GM12878 (cell line): ENCODE measurements at regions not wholly inside any gene's neighbourhood (a gene's known extent, or its start where the extent isn't known, plus 50 kb on each side); places are given as distances from the start of the nearest gene placed in this dataset.

Source experiments
- CHD1 ChIP-seq: IDR thresholded peaks from 2 replicates; pipeline ENCODE4 v1.6.1; 2012; ENCODE audit warnings: low read depth, low read length, improper control_type of control experiment
- CTCF ChIP-seq, 3 experiments: IDR thresholded peaks in 2 of 3; conservative IDR thresholded peaks in 1 of 3; 2 replicates each; pipeline ENCODE4 v1.5.1; 2011; ENCODE audit warnings: low read depth in 3 of 3, low read length in 3 of 3, mild to moderate bottlenecking in 3 of 3, control low read depth in 2 of 3, moderate library complexity in 2 of 3, inconsistent platforms in 1 of 3, mixed read lengths in 1 of 3; ENCODE audit not compliant: control insufficient read depth in 2 of 3, insufficient read depth in 1 of 3; ENCODE audit errors: extremely low read depth in 1 of 3
- EGR1 ChIP-seq, 2 experiments: IDR thresholded peaks; 1 replicate in 1 of 2; 2 replicates in 1 of 2; pipeline ENCODE4 v1.6.1; 2011 to 2012; ENCODE audit warnings: low read depth in 2 of 2, low read length in 2 of 2, borderline replicate concordance in 1 of 2, mild to moderate bottlenecking in 1 of 2, moderate library complexity in 1 of 2
- FOXK2 ChIP-seq: fragments of 450-650 bp; IDR thresholded peaks from 2 replicates; pipeline ENCODE4 v1.6.1; 2017; ENCODE audit warnings: mild to moderate bottlenecking, moderate library complexity
- FOXM1 ChIP-seq: IDR thresholded peaks from 2 replicates; pipeline ENCODE4 v1.6.1; 2012; ENCODE audit warnings: low read depth, mild to moderate bottlenecking, inconsistent platforms, low read length, moderate library complexity
- POLR2A ChIP-seq: IDR thresholded peaks from 2 replicates; pipeline ENCODE4 v1.6.1; 2011; ENCODE audit warnings: low read depth, mild to moderate bottlenecking, low read length
- SIX5 ChIP-seq: IDR thresholded peaks from 2 replicates; pipeline ENCODE4 v1.6.1; 2011; ENCODE audit warnings: mild to moderate bottlenecking, low read depth, low read length, moderate library complexity; ENCODE audit not compliant: severe bottlenecking
- SKIL ChIP-seq: fragments of 450-650 bp; IDR thresholded peaks from 2 replicates; pipeline ENCODE4 v1.6.1; 2017; ENCODE audit warnings: mild to moderate bottlenecking, low read depth, inconsistent platforms; ENCODE audit not compliant: poor library complexity, severe bottlenecking
- SREBF2 ChIP-seq: IDR thresholded peaks from 2 replicates; pipeline ENCODE4 v1.6.1; 2012; ENCODE audit warnings: mild to moderate bottlenecking, low read length
- ZNF274 ChIP-seq: IDR thresholded peaks from one replicate; pipeline ENCODE4 v1.8.0; 2011; ENCODE audit not compliant: insufficient read length, insufficient read depth
- ZNF384 ChIP-seq: IDR thresholded peaks from 2 replicates; pipeline ENCODE4 v1.6.1; 2012; ENCODE audit warnings: low read depth, mild to moderate bottlenecking, low read length, improper control_type of control experiment, borderline replicate concordance
- ZNF622 ChIP-seq: fragments of 450-650 bp; IDR thresholded peaks from 2 replicates; pipeline ENCODE4 v1.6.1; 2017; ENCODE audit warnings: mild to moderate bottlenecking, inconsistent platforms
- TF ChIP-seq, protein P1 (sequence below): IDR thresholded peaks from 2 replicates; pipeline ENCODE4 v1.6.1; 2012; ENCODE audit warnings: low read depth, low read length, improper control_type of control experiment

GRCh38 chr9:33722359-33722675, 73.0 kb upstream of the PRSS3 start:
- no peak for TF ChIP-seq SREBF2
- TF ChIP-seq ZNF274 = no peak
- no peak for TF ChIP-seq FOXM1
- TF ChIP-seq FOXK2 = no peak
- TF ChIP-seq, protein P1, sequence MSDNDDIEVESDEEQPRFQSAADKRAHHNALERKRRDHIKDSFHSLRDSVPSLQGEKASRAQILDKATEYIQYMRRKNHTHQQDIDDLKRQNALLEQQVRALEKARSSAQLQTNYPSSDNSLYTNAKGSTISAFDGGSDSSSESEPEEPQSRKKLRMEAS = no peak
- no peak for TF ChIP-seq ZNF384
- TF ChIP-seq SIX5 = no peak
- no peak for TF ChIP-seq CTCF (IDR thresholded peaks at IDR 0.05 in 2 of 3, conservative IDR thresholded peaks at IDR 0.05 in 1 of 3; ENCODE audit: control insufficient read depth in 2 of 3, extremely low read depth in 1 of 3, insufficient read depth in 1 of 3, low read depth in 3 of 3, low read length in 3 of 3)
- TF ChIP-seq POLR2A = no peak
- TF ChIP-seq CHD1 = no peak
- TF ChIP-seq SKIL = no peak
- no peak for TF ChIP-seq EGR1 (IDR thresholded peaks at IDR 0.05; ENCODE audit: borderline replicate concordance in 1 of 2, low read depth in 2 of 2, low read length in 2 of 2)
- no peak for TF ChIP-seq ZNF622
